HL-60 (cell line): ENCODE measurements at regions not wholly inside any gene's neighbourhood (a gene's known extent, or its start where the extent isn't known, plus 50 kb on each side); places are given as distances from the start of the nearest gene placed in this dataset.

Experiments used
- DNase-seq, 2 experiments: peaks; one replicate each; pipeline ENCODE4 v3.0.0-alpha.2; 2010 to 2020; ENCODE audit warnings: low read depth in 1 of 2, low spot score in 1 of 2
- H3K27ac ChIP-seq: fragments of 250-450 bp; sonication (Bioruptor Pico); replicated peaks from 2 replicates; pipeline ENCODE4 v1.5.1; 2020; ENCODE audit warnings: mild to moderate bottlenecking, moderate library complexity
- H3K27me3 ChIP-seq: fragments of 250-450 bp; sonication (Bioruptor Pico); 2 replicates; pipeline ENCODE4 v1.5.1; 2021; ENCODE audit warnings: mild to moderate bottlenecking, moderate library complexity; ENCODE audit not compliant: insufficient read depth, poor library complexity, severe bottlenecking
- H3K4me3 ChIP-seq: replicated peaks from 2 replicates; pipeline ENCODE4 v1.5.1; 2011; ENCODE audit warnings: mild to moderate bottlenecking, control low read depth, low read length; ENCODE audit not compliant: insufficient read depth
- CTCF ChIP-seq: IDR thresholded peaks from one replicate; pipeline ENCODE4 v1.5.1; 2011; ENCODE audit warnings: low read length, control low read depth, inconsistent platforms; ENCODE audit not compliant: insufficient read depth
- GABPA ChIP-seq: IDR thresholded peaks from 2 replicates; pipeline ENCODE4 v1.6.1; 2012; ENCODE audit warnings: low read depth
- POLR2AphosphoS5 ChIP-seq: IDR thresholded peaks from 2 replicates; pipeline ENCODE4 v1.6.1; 2012; ENCODE audit warnings: low read depth
- REST ChIP-seq: IDR thresholded peaks from 2 replicates; pipeline ENCODE4 v1.6.1; 2012; ENCODE audit warnings: low read depth; ENCODE audit not compliant: insufficient replicate concordance
- SPI1 ChIP-seq: IDR thresholded peaks from 2 replicates; pipeline ENCODE4 v1.6.1; 2012; ENCODE audit warnings: low read depth, mild to moderate bottlenecking, borderline replicate concordance

GRCh38 chr1:216923601-216924000, 200.4 kb upstream of the ESRRG start:
- DNase-seq: no peak
- no peak overlapping the region for H3K4me3 ChIP-seq
- no peak for TF ChIP-seq POLR2AphosphoS5
- no peak for TF ChIP-seq CTCF
- TF ChIP-seq SPI1: no peak
- no peak for TF ChIP-seq GABPA
- TF ChIP-seq REST: no peak
- H3K27ac ChIP-seq: no peak overlapping the region
- no peaks in the 10 kb centered on the region for H3K27me3 ChIP-seq

- no peak overlapping the region for H3K4me3 ChIP-seq
- TF ChIP-seq SPI1 (no peak), CTCF (no peak)
- no peak for DNase-seq
- H3K27me3 ChIP-seq: no peaks in the 10 kb centered on the region
- H3K27ac ChIP-seq: no peak overlapping the region
Observed at GRCh38 chr1:216922406-216922805, 199.2 kb upstream of the ESRRG start.

DNA sequence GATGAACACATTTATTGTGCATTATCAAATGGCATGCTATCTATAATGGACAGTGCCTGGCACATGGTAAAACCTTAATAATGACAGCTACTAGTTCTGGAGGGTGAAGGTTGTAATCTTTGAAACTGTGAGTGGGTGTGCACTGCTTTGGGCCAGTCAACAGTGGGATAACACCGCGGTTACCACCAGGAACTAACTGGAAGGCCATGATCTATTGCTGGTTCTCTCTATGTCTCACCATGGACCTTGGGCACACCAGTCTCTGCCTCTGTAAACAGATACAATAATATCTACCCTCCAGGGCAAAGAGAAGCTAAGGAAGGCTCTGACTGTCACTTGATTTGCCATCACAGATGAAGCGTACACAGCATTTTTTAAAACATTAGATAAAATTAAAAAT, 198.6 kb upstream of the ESRRG start:
- H3K27me3 ChIP-seq: no peaks in the 10 kb centered on the region
- no peak overlapping the region for H3K4me3 ChIP-seq
- no peak for DNase-seq
- no peak overlapping the region for H3K27ac ChIP-seq
- TF ChIP-seq CTCF (no peak), REST (no peak), SPI1 (no peak), GABPA (no peak), POLR2AphosphoS5 (no peak)

DNA sequence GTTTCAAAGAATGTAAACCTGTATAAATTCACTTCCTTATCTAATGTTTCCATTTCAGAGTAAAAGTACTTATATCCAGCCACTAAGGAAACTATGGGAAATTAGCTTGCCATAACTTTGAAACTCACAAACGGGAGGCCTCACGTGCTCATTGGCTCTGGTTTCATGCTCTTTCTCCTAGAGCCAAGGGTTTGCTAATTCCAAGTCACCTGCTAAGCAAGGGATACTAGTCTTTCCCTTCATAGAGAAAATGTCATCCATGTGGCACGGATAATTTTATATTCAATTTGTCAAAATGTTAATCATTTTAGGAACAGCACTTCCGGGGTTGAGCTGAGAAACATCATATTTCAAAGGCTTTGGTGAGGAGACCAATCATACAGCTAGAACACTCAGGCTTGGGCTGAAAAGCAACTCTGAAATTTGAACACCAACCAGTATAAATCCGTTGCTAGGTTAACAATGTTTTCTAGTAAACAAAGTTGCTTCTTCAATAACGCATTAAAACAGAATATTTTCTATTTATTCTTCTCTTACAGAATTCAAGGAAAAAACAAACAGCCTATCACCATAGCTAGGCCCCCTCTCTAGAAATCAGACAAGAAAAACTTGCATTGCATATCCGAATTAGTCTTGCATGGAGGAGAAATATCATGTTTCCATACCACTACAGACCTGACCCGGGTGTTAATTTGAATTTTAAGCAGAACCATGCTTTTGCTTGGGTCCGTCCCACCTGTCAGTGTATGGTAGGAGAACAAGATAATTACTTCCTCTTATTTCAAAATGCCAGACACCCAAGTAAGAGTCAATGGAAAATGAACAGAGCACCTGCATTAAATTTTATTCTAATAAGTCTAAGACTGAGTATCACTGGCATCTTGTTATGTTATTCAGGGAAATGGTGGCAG, 196.1 kb upstream of the ESRRG start:
- no peak for TF ChIP-seq CTCF
- TF ChIP-seq POLR2AphosphoS5: no peak
- no peak for TF ChIP-seq REST
- no peak for TF ChIP-seq SPI1
- no peak for TF ChIP-seq GABPA
- Histone ChIP-seq H3K4me3 (no peak overlapping the region), H3K27ac (no peak overlapping the region), H3K27me3 (no peaks in the 10 kb centered on the region)
- DNase-seq: no peak
